ENCODE measurements at regions not wholly inside any gene's neighbourhood (a gene's known extent, or its start where the extent isn't known, plus 50 kb on each side); places are given as distances from the start of the nearest gene placed in this dataset.

DNA sequence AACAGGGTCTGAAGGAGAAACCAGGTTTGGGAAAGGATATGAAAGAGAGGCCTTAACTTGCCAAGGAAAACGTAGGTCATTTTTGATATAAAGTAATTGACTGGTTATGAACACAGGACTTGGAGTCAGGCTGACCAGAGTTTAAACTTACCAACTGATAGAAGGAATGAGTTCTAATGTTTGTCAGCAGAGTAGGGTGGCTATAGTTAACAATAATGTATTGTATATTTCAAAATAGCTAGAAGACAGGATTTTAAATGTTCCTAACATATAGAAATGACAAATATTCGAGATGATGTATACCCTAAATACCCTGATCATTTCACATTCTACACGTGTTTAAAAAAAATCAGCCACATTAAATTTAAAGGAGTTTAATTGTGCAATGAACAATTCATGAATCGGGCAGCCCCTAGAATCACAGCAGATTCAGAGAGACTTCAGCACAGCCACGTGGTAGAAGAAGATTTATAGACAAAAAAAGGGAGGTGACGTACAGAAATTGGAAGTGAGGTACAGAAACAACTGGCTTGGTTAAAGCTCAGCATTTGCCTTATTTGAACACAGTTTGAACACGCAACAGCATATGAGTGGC, 52.5 kb upstream of the PLEKHG7 start:
- no peak for DNase-seq

DNA sequence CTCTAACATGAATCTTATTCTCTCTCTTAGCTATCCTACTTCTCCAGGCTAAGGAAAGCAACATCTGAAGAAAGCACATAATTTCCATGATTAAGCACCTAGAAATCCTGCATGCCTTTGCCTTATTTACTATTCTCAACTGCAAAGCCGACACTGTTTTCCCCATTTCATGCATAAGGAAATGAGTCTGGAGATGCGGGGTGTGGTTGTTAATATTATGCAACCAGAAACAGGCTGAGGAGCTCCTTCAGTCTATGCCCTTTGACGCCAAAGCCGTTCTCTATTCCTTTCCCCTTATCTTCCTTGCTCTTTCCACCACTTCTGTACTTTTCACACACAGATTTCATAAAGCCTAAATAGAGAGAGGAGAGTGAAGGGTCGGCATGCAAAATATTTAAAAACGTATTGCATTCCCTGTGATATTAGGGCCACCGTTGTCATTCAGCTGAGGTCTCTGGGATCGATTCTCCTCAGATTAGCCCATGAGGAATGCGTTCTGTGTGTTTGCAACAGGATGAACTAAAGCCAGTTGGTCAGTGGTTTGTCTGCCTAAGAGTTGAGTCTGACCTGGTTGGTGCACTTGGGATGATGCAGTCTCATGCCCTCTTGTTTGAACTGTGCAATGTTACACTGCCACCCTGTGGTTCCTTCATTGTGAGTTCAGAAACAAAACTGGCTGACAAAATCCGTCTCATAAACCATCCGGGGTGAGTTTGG, 53.1 kb upstream of the PLEKHG7 start:
- peak; percentile 68 for DNase-seq

DNA sequence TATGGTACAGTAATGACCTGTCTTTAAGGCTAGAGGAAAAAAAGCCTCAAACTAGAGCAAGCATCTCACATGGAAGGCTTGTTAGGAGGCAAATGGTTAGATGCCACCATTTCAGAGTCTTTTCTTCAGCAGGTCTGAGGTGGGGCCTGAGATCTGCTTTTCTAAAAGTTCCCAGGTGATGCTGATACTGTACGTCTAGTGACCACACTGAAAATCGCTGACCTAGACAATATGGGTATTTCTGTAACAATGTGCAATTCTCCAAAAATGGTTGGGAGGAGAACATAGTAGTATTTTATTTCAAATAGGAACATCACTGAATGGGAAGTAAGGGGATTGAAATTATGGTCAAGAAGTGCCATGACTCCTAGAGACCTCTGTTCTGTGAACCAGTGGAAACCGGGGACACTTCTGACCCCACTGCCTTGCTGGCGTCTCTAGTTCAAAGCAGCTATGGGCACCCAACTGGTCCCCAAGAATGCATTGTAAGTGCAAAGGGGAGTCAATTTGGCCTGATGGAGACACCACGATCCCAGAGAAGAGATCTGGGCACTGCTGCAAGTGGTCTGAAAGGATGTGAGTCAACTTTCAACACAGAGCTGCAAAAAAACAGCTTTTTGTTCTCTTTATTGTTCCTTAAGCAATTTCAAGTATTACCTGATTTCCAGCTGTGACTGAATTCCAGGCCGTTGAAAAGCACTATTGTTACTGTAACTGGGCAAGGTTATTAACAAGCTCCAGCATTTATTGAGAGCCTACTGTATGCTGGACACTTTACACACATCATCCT, 54.4 kb upstream of the PLEKHG7 start:
- DNase-seq: no peak

DNA sequence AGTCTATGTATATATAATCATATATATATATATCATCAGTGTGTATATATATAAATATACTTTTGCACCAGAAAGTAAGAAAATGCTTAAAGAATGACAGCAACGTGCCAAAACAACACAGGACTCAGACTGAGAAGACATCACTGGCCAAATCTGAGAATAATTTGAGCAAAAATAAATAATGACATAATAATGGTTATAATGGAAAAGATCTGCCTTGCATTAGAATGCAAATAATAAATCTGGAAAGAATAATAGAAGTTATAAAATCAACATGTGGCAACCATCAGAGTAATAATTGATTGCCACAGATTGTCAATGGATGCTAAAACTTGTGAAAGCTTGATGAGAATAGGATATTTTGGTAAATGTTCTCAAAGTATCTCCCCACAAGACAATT, 61.5 kb upstream of the PLEKHG7 start:
- no peak for DNase-seq

GRCh38 chr12:92640691-92641090, 62.1 kb upstream of the PLEKHG7 start:
- no peak for DNase-seq

DNA sequence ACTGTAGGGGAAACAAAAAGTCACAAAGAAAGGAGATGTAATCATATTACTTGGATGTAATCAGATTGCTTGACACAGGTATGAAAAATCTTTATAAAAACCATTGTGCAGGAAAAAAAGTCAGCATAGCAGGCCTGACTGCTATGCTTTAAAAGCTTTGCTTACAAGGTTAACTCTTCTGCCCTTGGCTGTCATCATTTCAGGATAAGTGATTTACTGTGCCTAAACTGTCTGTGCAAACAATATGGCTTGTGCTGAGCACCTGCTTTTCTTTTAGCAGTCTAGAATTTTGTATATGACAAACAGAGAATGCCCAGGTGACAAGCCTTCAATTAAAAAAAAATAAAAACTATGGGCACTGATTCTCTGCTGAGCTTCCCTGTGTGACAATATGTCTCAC, 63.8 kb upstream of the PLEKHG7 start:
- DNase-seq: no peak

DNA sequence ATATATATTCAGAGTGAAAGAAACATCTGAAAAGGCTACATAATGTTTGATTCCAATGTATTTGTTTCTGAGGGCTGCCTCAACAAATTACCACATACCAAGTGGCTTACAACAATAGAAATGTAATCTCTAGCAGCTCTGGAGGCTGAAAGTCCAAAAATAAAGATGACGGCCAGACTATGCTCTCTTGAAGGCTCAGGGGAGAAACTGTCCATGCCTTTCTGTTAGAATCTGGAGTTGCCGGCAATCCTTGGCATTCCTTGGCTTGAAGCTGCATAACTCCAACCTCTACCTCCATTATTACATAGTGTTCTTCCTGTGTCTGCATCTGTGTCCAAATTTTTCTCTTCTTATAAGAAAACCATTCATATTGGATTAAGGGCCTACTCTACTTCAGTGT, 68.1 kb upstream of the PLEKHG7 start:
- DNase-seq: no peak

- no peak for DNase-seq
Measured at GRCh38 chr12:92634202-92634601, 68.6 kb upstream of the PLEKHG7 start.

GRCh38 chr12:92630968-92631367, 71.8 kb upstream of the PLEKHG7 start:
- no peak for DNase-seq

DNA sequence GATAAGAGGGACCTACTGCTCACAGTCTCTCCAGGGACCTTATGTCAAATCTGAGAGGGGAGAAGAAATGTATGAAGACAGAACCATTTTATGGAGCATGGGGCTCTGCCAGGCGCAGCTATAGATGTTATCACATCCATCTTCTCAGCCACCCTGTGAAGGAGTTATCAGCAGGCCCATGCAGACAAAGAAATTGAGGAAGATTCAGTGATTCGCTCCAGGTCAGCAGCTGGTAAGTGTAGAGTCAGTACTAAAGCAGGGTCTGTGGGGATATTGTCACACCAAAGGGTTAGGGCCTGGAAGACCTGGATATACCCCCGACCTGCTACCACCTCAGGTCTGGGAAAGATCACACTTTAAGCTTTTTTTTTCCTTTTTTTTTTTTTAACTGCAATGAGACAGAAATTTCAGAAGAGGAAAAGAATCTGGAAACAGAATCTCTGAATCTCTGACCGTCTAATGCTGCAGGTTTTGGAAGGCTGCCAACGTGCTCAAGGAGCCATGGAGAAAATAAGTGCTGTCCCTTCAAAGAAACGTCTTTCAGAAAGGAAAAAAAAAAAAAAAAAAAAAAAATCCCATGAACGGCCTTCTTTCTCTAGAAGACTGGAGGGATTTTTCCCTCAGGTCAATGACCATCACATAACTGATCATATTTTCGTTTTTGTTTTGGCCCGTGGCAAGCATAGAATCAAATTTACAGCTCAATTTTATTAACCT, 73.3 kb upstream of the PLEKHG7 start:
- DNase-seq: no peak

DNA sequence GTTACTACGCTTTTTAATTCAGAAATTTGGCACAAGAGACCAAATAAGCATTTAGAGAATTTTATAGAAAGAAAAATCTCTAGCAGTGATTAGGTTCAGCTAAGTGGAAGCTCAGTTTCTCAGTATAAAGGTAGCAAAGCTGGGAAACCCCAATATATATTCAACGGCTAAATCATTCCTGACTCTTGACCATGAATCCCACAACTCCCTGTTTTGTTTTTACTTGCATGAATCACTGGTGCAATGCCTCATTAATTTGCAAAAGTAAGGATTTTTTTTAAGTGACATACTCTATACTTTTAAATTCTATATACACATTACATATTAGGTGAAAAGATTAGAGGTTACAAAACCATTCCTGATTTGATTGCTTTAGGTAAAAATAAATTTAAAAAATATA, 74.3 kb upstream of the PLEKHG7 start:
- DNase-seq: no peak

- no peak for DNase-seq
Measured at GRCh38 chr12:92627511-92627910, 75.3 kb upstream of the PLEKHG7 start.

GRCh38 chr12:92625639-92626310, 77.0 kb upstream of the PLEKHG7 start:
- no peak for DNase-seq

GRCh38 chr12:92624236-92624635, 78.6 kb upstream of the PLEKHG7 start:
- DNase-seq: no peak

- no peak for DNase-seq
Measured at GRCh38 chr12:92623386-92623785, 79.4 kb upstream of the PLEKHG7 start.

- DNase-seq: no peak
Measured at GRCh38 chr12:92621833-92622232, 81.0 kb upstream of the PLEKHG7 start.

DNA sequence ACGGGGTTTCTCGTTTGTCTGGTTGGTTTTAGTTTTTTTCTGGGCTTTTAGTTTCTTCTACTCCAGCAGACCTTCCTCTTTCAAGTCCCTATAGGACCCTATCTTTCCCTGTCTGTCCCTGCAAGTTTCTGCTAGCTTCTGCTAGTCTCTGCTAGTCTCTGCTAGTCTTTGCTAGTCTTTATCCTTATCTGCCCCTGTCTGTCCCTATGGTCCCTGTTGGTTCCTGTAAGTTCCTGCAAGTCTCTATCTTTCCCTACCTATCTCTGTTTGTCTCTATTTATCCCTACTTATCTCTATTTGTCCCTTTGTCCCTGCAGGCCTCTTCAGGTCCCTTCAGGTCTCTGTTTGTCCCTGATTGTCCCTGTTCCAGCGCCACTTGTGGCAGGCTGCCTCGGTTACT, 81.5 kb upstream of the PLEKHG7 start:
- no peak for DNase-seq

DNA sequence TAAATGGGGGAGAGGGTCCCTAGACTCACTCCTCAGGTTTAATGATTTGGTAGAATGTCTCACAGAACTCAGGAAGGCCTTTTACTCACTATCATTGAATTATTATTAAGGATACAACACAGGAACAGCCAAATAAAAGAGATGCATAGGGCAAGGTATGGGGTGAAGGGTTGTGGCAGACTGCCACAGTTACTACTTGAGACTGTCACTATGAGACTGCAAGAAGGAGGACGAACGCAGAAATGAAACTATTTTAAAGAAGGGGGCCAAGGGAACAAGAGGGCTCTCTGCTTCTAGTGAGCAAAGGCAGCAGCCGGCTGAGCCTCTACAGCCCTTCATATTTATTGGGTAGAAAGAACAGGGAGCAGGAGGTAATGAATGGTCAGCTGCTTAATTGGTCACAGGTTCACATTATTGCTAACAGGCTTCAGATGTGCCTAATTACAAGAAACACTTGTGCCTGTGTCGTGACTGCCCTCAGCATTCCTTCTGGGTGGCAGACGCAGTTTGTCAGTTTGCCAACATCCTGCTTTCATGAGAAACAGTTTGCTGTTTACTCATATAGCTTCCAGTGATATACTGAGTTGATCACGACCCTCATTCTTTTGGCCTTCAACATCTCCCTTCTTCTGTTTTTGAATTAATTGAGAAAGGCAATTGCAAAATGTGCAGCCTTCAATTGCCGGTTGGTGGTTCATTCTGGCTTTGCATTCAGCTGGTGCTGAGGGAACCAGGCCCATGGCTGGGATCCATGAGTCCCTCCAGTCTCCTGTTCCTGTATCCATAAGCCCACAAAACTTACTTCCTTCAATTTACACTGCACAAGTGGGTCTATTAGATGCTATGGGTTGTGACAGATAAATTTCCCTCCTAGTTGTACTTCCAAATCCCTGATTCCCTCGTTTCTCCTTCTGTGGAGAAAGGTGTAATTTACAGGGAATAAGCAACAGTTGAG, 82.8 kb upstream of the PLEKHG7 start:
- DNase-seq: no peak

GRCh38 chr12:92619026-92619425, 83.8 kb upstream of the PLEKHG7 start:
- DNase-seq: no peak

DNA sequence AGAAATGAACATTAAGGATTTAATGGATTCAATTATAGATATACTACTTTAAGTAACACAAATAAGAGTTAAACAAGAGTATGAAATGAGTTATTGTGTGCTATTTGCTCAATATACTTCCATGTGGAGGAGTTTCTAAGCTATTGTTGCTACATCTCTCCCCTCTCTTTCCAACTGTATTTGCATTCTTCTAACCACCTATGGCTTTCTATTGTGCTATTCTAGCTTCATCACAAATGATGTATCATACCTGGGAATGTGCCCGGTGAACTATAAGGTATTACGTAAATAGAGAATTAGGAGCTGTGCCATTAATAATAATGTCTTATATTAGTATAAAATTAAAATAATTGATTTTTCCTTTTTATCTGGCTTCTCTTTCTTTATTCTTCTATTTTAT, 87.1 kb upstream of the PLEKHG7 start:
- DNase-seq: no peak

DNA sequence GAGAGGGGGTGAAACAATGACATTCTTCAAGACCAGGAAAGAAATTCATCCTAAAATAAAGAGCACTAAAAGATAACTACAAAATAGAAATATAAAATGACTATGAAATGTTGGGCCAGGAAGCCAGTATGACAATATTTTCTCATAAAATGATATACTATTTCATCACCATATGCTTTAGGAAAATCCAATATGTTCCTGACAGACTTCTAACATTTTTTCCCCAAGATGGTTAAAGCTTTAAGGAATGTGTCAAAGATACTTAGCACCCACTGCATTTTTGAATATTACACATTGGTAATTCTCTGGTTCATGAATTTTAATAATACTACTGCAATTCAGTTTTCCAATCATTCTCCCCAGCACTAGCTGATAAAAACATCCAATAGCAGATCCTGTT, 87.7 kb upstream of the PLEKHG7 start:
- no peak for DNase-seq

- DNase-seq: no peak
Measured at GRCh38 chr12:92614502-92614901, 88.3 kb upstream of the PLEKHG7 start.
